ENCODE measurements at regions not wholly inside any gene's neighbourhood (a gene's known extent, or its start where the extent isn't known, plus 50 kb on each side); places are given as distances from the start of the nearest gene placed in this dataset.

- H3K36me3 ChIP-seq (ENCODE audit: control insufficient read depth, insufficient read depth, low read length), result no peaks in the 10 kb centered on the region
- H3K27me3 ChIP-seq (ENCODE audit: control insufficient read depth, insufficient read depth, low read length), result no peaks in the 10 kb centered on the region
- TF ChIP-seq, protein P1, sequence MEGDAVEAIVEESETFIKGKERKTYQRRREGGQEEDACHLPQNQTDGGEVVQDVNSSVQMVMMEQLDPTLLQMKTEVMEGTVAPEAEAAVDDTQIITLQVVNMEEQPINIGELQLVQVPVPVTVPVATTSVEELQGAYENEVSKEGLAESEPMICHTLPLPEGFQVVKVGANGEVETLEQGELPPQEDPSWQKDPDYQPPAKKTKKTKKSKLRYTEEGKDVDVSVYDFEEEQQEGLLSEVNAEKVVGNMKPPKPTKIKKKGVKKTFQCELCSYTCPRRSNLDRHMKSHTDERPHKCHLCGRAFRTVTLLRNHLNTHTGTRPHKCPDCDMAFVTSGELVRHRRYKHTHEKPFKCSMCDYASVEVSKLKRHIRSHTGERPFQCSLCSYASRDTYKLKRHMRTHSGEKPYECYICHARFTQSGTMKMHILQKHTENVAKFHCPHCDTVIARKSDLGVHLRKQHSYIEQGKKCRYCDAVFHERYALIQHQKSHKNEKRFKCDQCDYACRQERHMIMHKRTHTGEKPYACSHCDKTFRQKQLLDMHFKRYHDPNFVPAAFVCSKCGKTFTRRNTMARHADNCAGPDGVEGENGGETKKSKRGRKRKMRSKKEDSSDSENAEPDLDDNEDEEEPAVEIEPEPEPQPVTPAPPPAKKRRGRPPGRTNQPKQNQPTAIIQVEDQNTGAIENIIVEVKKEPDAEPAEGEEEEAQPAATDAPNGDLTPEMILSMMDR (IDR thresholded peaks at IDR 0.05; ENCODE audit: insufficient read depth, low read length, poor library complexity, severe bottlenecking), result no peak
- H3K4me3 ChIP-seq (ENCODE audit: low read depth, low read length), result no peak overlapping the region
- no peak for DNase-seq (ENCODE audit: low read depth)
These were observed 1086.0 kb downstream of the NLGN4X start for GRCh38 chrX:5142644-5143043.

- Histone ChIP-seq H3K27me3 (ENCODE audit: control insufficient read depth, insufficient read depth, low read length) (no peaks in the 10 kb centered on the region), H3K4me3 (ENCODE audit: low read depth, low read length) (no peak overlapping the region), H3K36me3 (ENCODE audit: control insufficient read depth, insufficient read depth, low read length) (no peaks in the 10 kb centered on the region)
- DNase-seq (ENCODE audit: low read depth), result no peak
- TF ChIP-seq, protein P1 (IDR thresholded peaks at IDR 0.05; ENCODE audit: insufficient read depth, low read length, poor library complexity, severe bottlenecking), result no peak
These were observed 1106.4 kb downstream of the NLGN4X start for GRCh38 chrX:5122181-5122678.

DNA sequence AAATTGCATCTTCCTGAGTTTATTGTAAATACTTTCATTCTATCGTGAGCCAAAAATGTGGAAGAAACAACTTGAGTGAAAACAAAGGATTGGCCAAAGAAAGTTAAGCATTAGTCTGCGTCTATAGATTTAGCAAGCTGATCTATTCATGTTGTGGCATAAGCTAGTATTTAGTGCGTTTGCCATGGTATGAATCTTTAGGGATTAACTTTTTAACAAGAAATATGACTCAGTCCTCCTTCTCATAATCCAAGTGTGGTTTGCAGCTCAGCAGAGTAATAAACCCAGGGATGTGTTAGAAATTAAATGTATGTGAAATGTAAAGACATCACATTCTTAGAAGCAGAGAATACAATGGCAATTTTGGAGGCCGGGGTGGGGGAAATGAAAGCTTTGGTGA is 1110.9 kb downstream of the NLGN4X start:
- H3K4me3 ChIP-seq (ENCODE audit: low read depth, low read length), result no peak overlapping the region
- no peaks in the 10 kb centered on the region for H3K27me3 ChIP-seq (ENCODE audit: control insufficient read depth, insufficient read depth, low read length)
- TF ChIP-seq, protein P1 (IDR thresholded peaks at IDR 0.05; ENCODE audit: insufficient read depth, low read length, poor library complexity, severe bottlenecking), result no peak
- no peaks in the 10 kb centered on the region for H3K36me3 ChIP-seq (ENCODE audit: control insufficient read depth, insufficient read depth, low read length)
- no peak for DNase-seq (ENCODE audit: low read depth)

GRCh38 chrX:5113128-5113527 is 1115.5 kb downstream of the NLGN4X start:
- H3K27me3 ChIP-seq (ENCODE audit: control insufficient read depth, insufficient read depth, low read length), result no peaks in the 10 kb centered on the region
- TF ChIP-seq, protein P1 (IDR thresholded peaks at IDR 0.05; ENCODE audit: insufficient read depth, low read length, poor library complexity, severe bottlenecking), result peak; percentile 35
- no peak overlapping the region for H3K4me3 ChIP-seq (ENCODE audit: low read depth, low read length)
- H3K36me3 ChIP-seq (ENCODE audit: control insufficient read depth, insufficient read depth, low read length), result no peaks in the 10 kb centered on the region
- no peak for DNase-seq (ENCODE audit: low read depth)

- H3K36me3 ChIP-seq (ENCODE audit: control insufficient read depth, insufficient read depth, low read length), result no peaks in the 10 kb centered on the region
- TF ChIP-seq, protein P1 (IDR thresholded peaks at IDR 0.05; ENCODE audit: insufficient read depth, low read length, poor library complexity, severe bottlenecking), result no peak
- no peak for DNase-seq (ENCODE audit: low read depth)
- no peak overlapping the region for H3K4me3 ChIP-seq (ENCODE audit: low read depth, low read length)
- H3K27me3 ChIP-seq (ENCODE audit: control insufficient read depth, insufficient read depth, low read length), result no peaks in the 10 kb centered on the region
These were observed 1128.7 kb downstream of the NLGN4X start for GRCh38 chrX:5100004-5100403.

DNA sequence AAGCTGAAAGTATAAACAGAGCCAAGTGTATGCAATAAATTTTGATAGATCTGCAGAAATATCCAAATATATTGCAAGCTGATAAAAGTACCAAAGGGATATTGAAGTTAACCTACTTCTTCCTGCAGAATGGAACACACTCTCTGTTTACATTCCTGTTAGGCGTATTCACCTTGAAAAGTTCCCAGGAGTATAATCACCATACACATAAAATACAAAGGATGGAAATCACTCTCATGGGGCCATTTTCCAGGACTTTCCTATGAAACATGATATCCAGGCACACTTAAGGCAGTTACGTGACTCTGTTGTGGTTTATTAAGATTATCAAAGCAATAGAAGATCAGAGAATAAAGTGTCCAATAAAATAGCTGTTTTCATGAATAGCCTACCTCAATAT is 1142.3 kb downstream of the NLGN4X start:
- Histone ChIP-seq H3K4me3 (ENCODE audit: low read depth, low read length) (no peak overlapping the region), H3K27me3 (ENCODE audit: control insufficient read depth, insufficient read depth, low read length) (no peaks in the 10 kb centered on the region), H3K36me3 (ENCODE audit: control insufficient read depth, insufficient read depth, low read length) (no peaks in the 10 kb centered on the region)
- no peak for DNase-seq (ENCODE audit: low read depth)
- TF ChIP-seq, protein P1 (IDR thresholded peaks at IDR 0.05; ENCODE audit: insufficient read depth, low read length, poor library complexity, severe bottlenecking), result no peak

Measured in kidney epithelial cell (primary cell).